Colonic mucosa (tissue), 4 donors: ENCODE measurements at regions not wholly inside any gene's neighbourhood (a gene's known extent, or its start where the extent isn't known, plus 50 kb on each side); places are given as distances from the start of the nearest gene placed in this dataset.
"Not testable (repeated sequence)": the region's sequence is repeated elsewhere in the genome, so short reads cannot be mapped to it uniquely, and the experiment has no call there.

Experiments used
- DNase-seq: peaks from one replicate; pipeline ENCODE4 v3.0.0-alpha.2; 2020
- H3K27ac ChIP-seq: fragments of 200-600 bp; one replicate; pipeline ENCODE4 v1.8.0; 2021
- H3K27me3 ChIP-seq: fragments of 200-600 bp; one replicate; pipeline ENCODE4 v1.8.0; 2021
- H3K36me3 ChIP-seq: fragments of 200-600 bp; one replicate; pipeline ENCODE4 v1.8.0; 2021
- H3K4me1 ChIP-seq: fragments of 200-600 bp; one replicate; pipeline ENCODE4 v1.8.0; 2021; ENCODE audit warnings: mild to moderate bottlenecking
- H3K4me3 ChIP-seq: fragments of 200-600 bp; one replicate; pipeline ENCODE4 v1.8.0; 2021
- H3K9ac ChIP-seq, 2 donors: one replicate each; pipeline ENCODE4 v1.7.0; 2013; ENCODE audit warnings: control low read depth in 2 of 2, low read depth in 2 of 2, low read length in 2 of 2
- H3K9me3 ChIP-seq: fragments of 200-600 bp; one replicate; pipeline ENCODE4 v1.8.0; 2021
- intact Hi-C: fragments of 100-400 bp; cut with DNase I; formaldehyde crosslinking; loops from one replicate; pipeline ENCODE4 v1.14.1; 2022
- TF ChIP-seq, protein P1 (sequence below): fragments of 200-600 bp; IDR thresholded peaks from one replicate; pipeline ENCODE4 v1.8.0; 2022; ENCODE audit warnings: antibody characterized with exemption, mild to moderate bottlenecking
- donor health status: healthy.
- donor health status: DM: no; HTN: no; CAD: no.
- donor health status: DM: no; HTN: no; CAD: no.

DNA sequence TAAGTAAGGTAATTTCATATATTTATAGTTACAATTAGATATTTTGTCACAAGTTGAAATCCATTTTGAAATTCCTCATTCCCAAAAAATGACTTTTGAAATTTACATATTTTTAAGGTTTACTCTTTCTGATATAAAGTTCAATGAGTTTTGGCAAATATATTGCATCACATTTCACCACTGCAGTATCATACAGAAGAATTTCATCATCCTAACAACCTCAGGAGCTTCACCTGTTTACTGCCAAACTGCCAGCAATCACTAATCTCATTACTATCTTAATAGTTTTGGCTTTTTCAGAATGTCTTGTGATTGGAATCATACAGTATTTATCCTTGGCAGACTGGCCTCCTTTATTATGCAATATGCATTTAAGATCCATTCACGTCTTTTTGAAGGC lies 1578.9 kb downstream of the REEP3 start:
- TF ChIP-seq, protein P1, sequence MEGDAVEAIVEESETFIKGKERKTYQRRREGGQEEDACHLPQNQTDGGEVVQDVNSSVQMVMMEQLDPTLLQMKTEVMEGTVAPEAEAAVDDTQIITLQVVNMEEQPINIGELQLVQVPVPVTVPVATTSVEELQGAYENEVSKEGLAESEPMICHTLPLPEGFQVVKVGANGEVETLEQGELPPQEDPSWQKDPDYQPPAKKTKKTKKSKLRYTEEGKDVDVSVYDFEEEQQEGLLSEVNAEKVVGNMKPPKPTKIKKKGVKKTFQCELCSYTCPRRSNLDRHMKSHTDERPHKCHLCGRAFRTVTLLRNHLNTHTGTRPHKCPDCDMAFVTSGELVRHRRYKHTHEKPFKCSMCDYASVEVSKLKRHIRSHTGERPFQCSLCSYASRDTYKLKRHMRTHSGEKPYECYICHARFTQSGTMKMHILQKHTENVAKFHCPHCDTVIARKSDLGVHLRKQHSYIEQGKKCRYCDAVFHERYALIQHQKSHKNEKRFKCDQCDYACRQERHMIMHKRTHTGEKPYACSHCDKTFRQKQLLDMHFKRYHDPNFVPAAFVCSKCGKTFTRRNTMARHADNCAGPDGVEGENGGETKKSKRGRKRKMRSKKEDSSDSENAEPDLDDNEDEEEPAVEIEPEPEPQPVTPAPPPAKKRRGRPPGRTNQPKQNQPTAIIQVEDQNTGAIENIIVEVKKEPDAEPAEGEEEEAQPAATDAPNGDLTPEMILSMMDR = no peak
- H3K27ac ChIP-seq = no peak overlapping the region
- no peaks in the 10 kb centered on the region for H3K9me3 ChIP-seq
- no peaks in the 10 kb centered on the region for H3K27me3 ChIP-seq
- no peaks in the 10 kb centered on the region for H3K36me3 ChIP-seq
- H3K4me3 ChIP-seq = no peak overlapping the region
- intact Hi-C loops = no loop called here
- no peaks in the 10 kb centered on the region for H3K4me1 ChIP-seq
- no peak for DNase-seq
- H3K9ac ChIP-seq = no peak overlapping the region

DNA sequence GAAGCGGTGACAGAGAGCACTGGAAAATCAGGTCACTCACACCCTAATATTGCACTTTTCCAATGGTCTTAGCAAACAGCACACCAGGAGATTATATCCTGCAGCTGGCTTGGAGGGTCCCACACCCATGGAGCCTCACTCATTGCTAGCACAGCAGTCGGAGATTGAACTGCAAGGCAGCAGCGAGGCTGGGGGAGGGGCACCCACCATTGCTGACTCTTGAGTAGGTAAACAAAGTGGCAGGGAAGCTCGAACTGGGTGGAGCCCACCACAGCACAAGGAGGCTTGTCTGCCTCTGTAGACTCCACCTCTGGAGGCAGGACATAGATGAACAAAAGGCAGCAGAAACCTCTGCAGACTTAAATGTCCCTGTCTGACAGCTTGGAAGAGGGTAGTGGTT lies 1579.7 kb downstream of the REEP3 start:
- H3K36me3 ChIP-seq, DNase-seq, H3K27ac ChIP-seq, H3K4me1 ChIP-seq, H3K9me3 ChIP-seq, H3K9ac ChIP-seq, H3K27me3 ChIP-seq, intact Hi-C loops, H3K4me3 ChIP-seq: not testable (repeated sequence)

DNA sequence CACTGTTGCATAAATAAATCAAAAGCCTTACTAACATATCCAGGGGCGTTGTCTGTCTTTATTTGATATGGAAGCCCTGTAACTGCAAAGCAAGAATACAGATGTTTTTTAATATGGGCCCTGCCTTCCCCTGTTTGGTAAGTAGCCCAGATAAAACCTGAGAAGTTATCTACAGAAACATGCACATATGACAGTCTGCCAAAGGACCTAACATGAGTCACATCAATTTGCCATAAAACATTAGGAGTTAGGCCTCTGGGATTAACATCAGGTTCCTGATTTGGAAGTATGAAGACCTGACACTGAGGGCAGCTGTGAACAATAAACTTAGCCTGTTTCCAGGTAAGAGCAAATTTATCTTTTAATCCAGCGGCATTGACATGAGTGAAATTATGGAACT lies 1588.8 kb downstream of the REEP3 start:
- Histone ChIP-seq H3K4me3 (no peak overlapping the region), H3K27ac (no peak overlapping the region), H3K27me3 (no peaks in the 10 kb centered on the region), H3K9ac (no peak overlapping the region), H3K4me1 (no peaks in the 10 kb centered on the region), H3K9me3 (no peaks in the 10 kb centered on the region), H3K36me3 (no peaks in the 10 kb centered on the region)
- TF ChIP-seq, protein P1 = no peak
- intact Hi-C loops = no loop called here
- no peak for DNase-seq

DNA sequence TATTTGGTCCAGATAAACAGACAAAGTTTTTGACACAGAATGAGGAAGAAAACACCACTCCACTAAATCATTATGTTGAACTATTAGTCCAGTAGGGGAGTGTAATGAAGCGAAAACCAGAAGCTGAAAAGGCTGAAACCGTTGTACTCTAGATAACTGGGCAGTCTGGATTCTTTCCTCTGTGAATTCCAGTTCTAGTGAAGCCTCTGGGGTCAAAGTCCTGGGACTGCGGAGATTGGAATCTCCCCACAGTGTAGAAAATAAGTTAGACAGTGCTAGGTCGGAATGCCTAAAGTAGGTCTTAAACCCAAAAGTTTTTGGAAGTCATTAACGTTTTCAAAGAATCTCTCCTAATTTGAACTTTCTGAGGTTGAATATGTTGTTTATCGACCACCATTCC lies 1589.9 kb downstream of the REEP3 start:
- H3K4me3 ChIP-seq, H3K27ac ChIP-seq, DNase-seq, intact Hi-C loops, H3K27me3 ChIP-seq, H3K9me3 ChIP-seq, H3K4me1 ChIP-seq, H3K9ac ChIP-seq, H3K36me3 ChIP-seq: not testable (repeated sequence)

DNA sequence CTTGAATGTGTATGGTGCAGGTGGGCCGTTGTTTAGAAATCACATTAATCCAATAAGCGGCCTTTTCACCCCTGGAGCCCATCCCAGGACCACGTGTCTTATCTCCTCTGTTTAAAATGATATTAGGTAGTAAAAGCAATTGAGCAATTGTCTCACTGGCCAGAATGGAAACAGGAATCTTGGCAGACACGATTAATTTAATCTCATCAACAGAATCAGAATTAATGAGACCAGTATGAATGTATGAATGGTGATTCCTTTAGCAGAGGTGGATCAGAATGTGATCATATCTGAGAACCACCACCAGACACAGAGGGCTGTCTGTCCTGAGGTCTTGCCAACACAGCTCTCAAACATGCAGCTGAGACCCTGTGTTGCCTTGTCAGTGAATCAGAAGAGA lies 1591.4 kb downstream of the REEP3 start:
- DNase-seq = no peak
- Histone ChIP-seq H3K27ac (no peak overlapping the region), H3K4me3 (no peak overlapping the region), H3K9ac (no peak overlapping the region), H3K36me3 (no peaks in the 10 kb centered on the region), H3K27me3 (no peaks in the 10 kb centered on the region), H3K9me3 (no peaks in the 10 kb centered on the region), H3K4me1 (no peaks in the 10 kb centered on the region)
- TF ChIP-seq, protein P1 = no peak
- intact Hi-C loops = no loop called here

DNA sequence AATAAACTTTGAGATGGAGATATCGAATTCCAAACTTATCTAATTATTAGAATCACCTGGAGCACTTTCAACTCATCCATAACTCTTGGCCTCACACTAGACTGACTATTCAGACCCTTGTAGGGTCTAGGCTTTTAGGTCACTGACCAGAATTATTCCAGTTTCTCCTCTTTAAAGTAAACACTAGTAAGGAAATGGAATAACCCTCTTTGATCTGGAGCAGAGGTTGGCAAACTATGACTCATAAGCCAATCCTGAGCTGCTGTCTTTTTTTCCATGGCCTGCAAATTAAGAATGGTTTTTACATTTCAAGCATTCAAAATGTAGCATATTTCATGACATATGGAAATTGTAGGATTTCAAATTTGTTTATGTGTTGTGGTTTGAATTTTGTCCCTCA lies 1601.9 kb downstream of the REEP3 start:
- Histone ChIP-seq H3K4me3 (no peak overlapping the region), H3K9ac (no peak overlapping the region), H3K36me3 (no peaks in the 10 kb centered on the region), H3K9me3 (no peaks in the 10 kb centered on the region), H3K27me3 (no peaks in the 10 kb centered on the region), H3K4me1 (no peaks in the 10 kb centered on the region), H3K27ac (no peak overlapping the region)
- intact Hi-C loops = no loop called here
- DNase-seq = no peak
- TF ChIP-seq, protein P1 = no peak

DNA sequence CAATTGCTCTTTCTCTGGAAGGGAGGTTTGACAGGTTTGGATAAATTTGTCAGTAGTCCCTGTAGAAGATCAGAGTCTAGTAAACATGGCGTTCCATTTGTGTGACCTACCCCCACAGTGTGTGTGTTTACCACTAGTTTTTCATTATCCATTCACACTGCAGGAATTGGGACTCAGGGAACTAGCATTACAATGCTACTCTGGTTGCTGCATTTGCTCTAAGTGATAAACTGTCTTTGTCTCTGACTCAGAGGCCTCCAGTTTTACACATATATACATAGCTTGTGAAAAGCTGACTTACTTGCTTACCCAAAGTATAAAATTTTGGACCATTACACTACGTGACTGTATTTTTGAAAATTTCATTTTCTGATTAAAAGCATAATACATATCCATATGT lies 1604.0 kb downstream of the REEP3 start:
- H3K4me3 ChIP-seq = no peak overlapping the region
- TF ChIP-seq, protein P1 = no peak
- intact Hi-C loops = no loop called here
- no peaks in the 10 kb centered on the region for H3K4me1 ChIP-seq
- no peaks in the 10 kb centered on the region for H3K36me3 ChIP-seq
- no peak overlapping the region for H3K9ac ChIP-seq
- no peak for DNase-seq
- H3K27me3 ChIP-seq = no peaks in the 10 kb centered on the region
- no peaks in the 10 kb centered on the region for H3K9me3 ChIP-seq
- H3K27ac ChIP-seq = no peak overlapping the region
